ENCODE measurements at regions not wholly inside any gene's neighbourhood (a gene's known extent, or its start where the extent isn't known, plus 50 kb on each side); places are given as distances from the start of the nearest gene placed in this dataset.
A peak's percentile ranks its signal among the peaks of the same experiment; 100 is the strongest.

- DNase-seq, result peak; percentile 75
Observed at GRCh38 chr2:14506955-14507354, 125.6 kb upstream of the LRATD1 start.

- DNase-seq, result no peak
Observed at GRCh38 chr2:14511541-14511940, 121.0 kb upstream of the LRATD1 start.

GRCh38 chr2:14513903-14514302 is 118.6 kb upstream of the LRATD1 start:
- DNase-seq, result no peak

- no peak for DNase-seq
Observed at GRCh38 chr2:14516844-14517243, 115.7 kb upstream of the LRATD1 start.

- no peak for DNase-seq
Observed at GRCh38 chr2:14517731-14518130, 114.8 kb upstream of the LRATD1 start.

- no peak for DNase-seq
Observed at GRCh38 chr2:14520385-14520945, 112.1 kb upstream of the LRATD1 start.

- no peak for DNase-seq
Observed at GRCh38 chr2:14524041-14524802, 108.3 kb upstream of the LRATD1 start.

GRCh38 chr2:14524803-14525080 is 107.8 kb upstream of the LRATD1 start:
- no peak for DNase-seq

- no peak for DNase-seq
Observed at GRCh38 chr2:14530506-14530905, 102.0 kb upstream of the LRATD1 start.

GRCh38 chr2:14533131-14533757 is 99.3 kb upstream of the LRATD1 start:
- DNase-seq, result no peak

- no peak for DNase-seq
Observed at GRCh38 chr2:14535156-14535555, 97.4 kb upstream of the LRATD1 start.

- no peak for DNase-seq
Observed at GRCh38 chr2:14536976-14537375, 95.5 kb upstream of the LRATD1 start.

GRCh38 chr2:14540015-14540414 is 92.5 kb upstream of the LRATD1 start:
- DNase-seq, result no peak

GRCh38 chr2:14543284-14543683 is 89.2 kb upstream of the LRATD1 start:
- DNase-seq, result peak; percentile 73

- DNase-seq, result no peak
Observed at GRCh38 chr2:14544247-14544646, 88.3 kb upstream of the LRATD1 start.

- no peak for DNase-seq
Observed at GRCh38 chr2:14547830-14548229, 84.7 kb upstream of the LRATD1 start.

- DNase-seq, result no peak
Observed at GRCh38 chr2:14550658-14551057, 81.9 kb upstream of the LRATD1 start.

GRCh38 chr2:14551069-14551468 is 81.4 kb upstream of the LRATD1 start:
- no peak for DNase-seq

- no peak for DNase-seq
Observed at GRCh38 chr2:14552286-14552685, 80.2 kb upstream of the LRATD1 start.

GRCh38 chr2:14552818-14553217 is 79.7 kb upstream of the LRATD1 start:
- DNase-seq, result no peak

- DNase-seq, result no peak
Observed at GRCh38 chr2:14554849-14555545, 77.5 kb upstream of the LRATD1 start.

- no peak for DNase-seq
Observed at GRCh38 chr2:14557111-14557510, 75.4 kb upstream of the LRATD1 start.

GRCh38 chr2:14557916-14558315 is 74.6 kb upstream of the LRATD1 start:
- no peak for DNase-seq

GRCh38 chr2:14558335-14558919 is 74.1 kb upstream of the LRATD1 start:
- DNase-seq, result no peak

Measured in NCI-H146 (cell line).